ENCODE measurements at regions not wholly inside any gene's neighbourhood (a gene's known extent, or its start where the extent isn't known, plus 50 kb on each side); places are given as distances from the start of the nearest gene placed in this dataset.

- 69 to 78% methylated on average over 4 of the region's 4 CpGs for WGBS, 2 donors
- Histone ChIP-seq H3K36me3 (ENCODE audit: control insufficient read depth in 4 of 4, insufficient read depth in 4 of 4, low read length in 4 of 4) (no peaks in the 10 kb centered on the region), H3K4me3 (no peak overlapping the region), H3K9me3 (ENCODE audit: control insufficient read depth in 4 of 4, insufficient read depth in 3 of 4, low read length in 3 of 4) (peaks cover 0 to 2% (median 0%) of the 10 kb centered on the region in 4 donors), H3K27ac (ENCODE audit: low read depth in 1 of 2, low read length in 1 of 2) (no peak overlapping the region), H3K27me3 (ENCODE audit: control insufficient read depth in 3 of 3, insufficient read depth in 3 of 3, low read length in 2 of 3) (no peaks in the 10 kb centered on the region), H3K9ac (ENCODE audit: insufficient read depth in 1 of 2, low read length in 2 of 2) (no peak overlapping the region), H3K4me1 (ENCODE audit: control insufficient read depth in 5 of 5, insufficient read depth in 5 of 5, low read length in 5 of 5) (no peaks in the 10 kb centered on the region)
- ATAC-seq (ENCODE audit: insufficient read depth, low FRiP score) = no peak
- DNase-seq = no peak
- TF ChIP-seq CTCF (IDR thresholded peaks at IDR 0.05; ENCODE audit: control extremely low read depth, extremely low read depth) = no peak
Observed at GRCh38 chr2:80822999-80823398, 518.4 kb upstream of the LRRTM1 start.

- Histone ChIP-seq H3K36me3 (ENCODE audit: control insufficient read depth in 4 of 4, insufficient read depth in 4 of 4, low read length in 4 of 4) (no peaks in the 10 kb centered on the region), H3K27ac (ENCODE audit: low read depth in 1 of 2, low read length in 1 of 2) (no peak overlapping the region), H3K4me3 (no peak overlapping the region), H3K4me1 (ENCODE audit: control insufficient read depth in 5 of 5, insufficient read depth in 5 of 5, low read length in 5 of 5) (no peaks in the 10 kb centered on the region), H3K9ac (ENCODE audit: insufficient read depth in 1 of 2, low read length in 2 of 2) (no peak overlapping the region), H3K27me3 (ENCODE audit: control insufficient read depth in 3 of 3, insufficient read depth in 3 of 3, low read length in 2 of 3) (no peaks in the 10 kb centered on the region), H3K9me3 (ENCODE audit: control insufficient read depth in 4 of 4, insufficient read depth in 3 of 4, low read length in 3 of 4) (peaks cover 0 to 2% (median under 1%) of the 10 kb centered on the region in 4 donors)
- WGBS, 2 donors = 70 to 72% methylated on average over 1 of the region's 1 CpG
- ATAC-seq (ENCODE audit: insufficient read depth, low FRiP score) = no peak
- TF ChIP-seq CTCF (IDR thresholded peaks at IDR 0.05; ENCODE audit: control extremely low read depth, extremely low read depth) = no peak
- DNase-seq = no peak
Observed at GRCh38 chr2:80815259-80815658, 510.7 kb upstream of the LRRTM1 start.

- H3K27ac ChIP-seq (ENCODE audit: low read depth in 1 of 2, low read length in 1 of 2) = no peak overlapping the region
- no peaks in the 10 kb centered on the region for H3K4me1 ChIP-seq (ENCODE audit: control insufficient read depth in 5 of 5, insufficient read depth in 5 of 5, low read length in 5 of 5)
- H3K36me3 ChIP-seq (ENCODE audit: control insufficient read depth in 4 of 4, insufficient read depth in 4 of 4, low read length in 4 of 4) = no peaks in the 10 kb centered on the region
- no peaks in the 10 kb centered on the region for H3K9me3 ChIP-seq (ENCODE audit: control insufficient read depth in 4 of 4, insufficient read depth in 3 of 4, low read length in 3 of 4)
- H3K4me3 ChIP-seq = no peak overlapping the region
- WGBS, 2 donors = 0 to 84% methylated on average over 1 of the region's 1 CpG
- DNase-seq (no peak), ATAC-seq (ENCODE audit: insufficient read depth, low FRiP score) (no peak)
- H3K9ac ChIP-seq (ENCODE audit: insufficient read depth in 1 of 2, low read length in 2 of 2) = no peak overlapping the region
- no peak for TF ChIP-seq CTCF (IDR thresholded peaks at IDR 0.05; ENCODE audit: control extremely low read depth, extremely low read depth)
- H3K27me3 ChIP-seq (ENCODE audit: control insufficient read depth in 3 of 3, insufficient read depth in 3 of 3, low read length in 2 of 3) = no peaks in the 10 kb centered on the region
Observed at GRCh38 chr2:80786584-80786983, 482.0 kb upstream of the LRRTM1 start.

GRCh38 chr2:80778704-80779103, 474.2 kb upstream of the LRRTM1 start:
- Histone ChIP-seq H3K27me3 (ENCODE audit: control insufficient read depth in 3 of 3, insufficient read depth in 3 of 3, low read length in 2 of 3) (no peaks in the 10 kb centered on the region), H3K27ac (ENCODE audit: low read depth in 1 of 2, low read length in 1 of 2) (no peak overlapping the region), H3K9me3 (ENCODE audit: control insufficient read depth in 4 of 4, insufficient read depth in 3 of 4, low read length in 3 of 4) (peaks cover 0 to 1% (median 0%) of the 10 kb centered on the region in 4 donors), H3K9ac (ENCODE audit: insufficient read depth in 1 of 2, low read length in 2 of 2) (no peak overlapping the region), H3K4me3 (no peak overlapping the region), H3K36me3 (ENCODE audit: control insufficient read depth in 4 of 4, insufficient read depth in 4 of 4, low read length in 4 of 4) (no peaks in the 10 kb centered on the region), H3K4me1 (ENCODE audit: control insufficient read depth in 5 of 5, insufficient read depth in 5 of 5, low read length in 5 of 5) (no peaks in the 10 kb centered on the region)
- ATAC-seq (ENCODE audit: insufficient read depth, low FRiP score) (no peak), DNase-seq (no peak)
- TF ChIP-seq CTCF (IDR thresholded peaks at IDR 0.05; ENCODE audit: control extremely low read depth, extremely low read depth) = no peak
